ENCODE measurements at regions not wholly inside any gene's neighbourhood (a gene's known extent, or its start where the extent isn't known, plus 50 kb on each side); places are given as distances from the start of the nearest gene placed in this dataset.

GRCh38 chr14:59060841-59061240 is 127.6 kb upstream of the DAAM1 start:
- intact Hi-C loops (cut with DNase I): loop anchor here (10.0 kb wide), 1 partner anchor 556 kb away; no protein-coding TSS in a partner anchor
- Histone ChIP-seq H3K4me1 (ENCODE audit: control insufficient read depth in 2 of 3, insufficient read depth in 2 of 3, low read depth in 1 of 3, low read length in 3 of 3) (peaks cover 0 to 4% (median 0%) of the 10 kb centered on the region in 3 donors), H3K4me3 (ENCODE audit: low read length in 3 of 3) (no peak overlapping the region), H3K27ac (ENCODE audit: low read depth in 2 of 2, low read length in 2 of 2) (no peak overlapping the region), H3K27me3 (ENCODE audit: control insufficient read depth, insufficient read depth, low read length) (no peaks in the 10 kb centered on the region), H3K9ac (ENCODE audit: low read length in 3 of 3) (no peak overlapping the region), H3K36me3 (ENCODE audit: control insufficient read depth in 2 of 3, insufficient read depth in 3 of 3, low read length in 3 of 3) (no peaks in the 10 kb centered on the region), H3K9me3 (ENCODE audit: control insufficient read depth in 2 of 3, insufficient read depth in 1 of 3, low read length in 3 of 3) (peaks cover 0 to 8% (median 2%) of the 10 kb centered on the region in 3 donors)
- FAIRE-seq (no peak), DNase-seq (peak; percentile 35 to 85 (median 56))
- no peak for TF ChIP-seq CTCF (IDR thresholded peaks at IDR 0.05; ENCODE audit: borderline replicate concordance, extremely low read depth, insufficient read depth)

GRCh38 chr14:59061292-59061691 is 127.2 kb upstream of the DAAM1 start:
- no peak for FAIRE-seq
- Histone ChIP-seq H3K4me1 (ENCODE audit: control insufficient read depth in 2 of 3, insufficient read depth in 2 of 3, low read depth in 1 of 3, low read length in 3 of 3) (peaks cover 0 to 4% (median 0%) of the 10 kb centered on the region in 3 donors), H3K36me3 (ENCODE audit: control insufficient read depth in 2 of 3, insufficient read depth in 3 of 3, low read length in 3 of 3) (no peaks in the 10 kb centered on the region), H3K27me3 (ENCODE audit: control insufficient read depth, insufficient read depth, low read length) (no peaks in the 10 kb centered on the region), H3K9me3 (ENCODE audit: control insufficient read depth in 2 of 3, insufficient read depth in 1 of 3, low read length in 3 of 3) (peaks cover 0 to 8% (median 2%) of the 10 kb centered on the region in 3 donors), H3K9ac (ENCODE audit: low read length in 3 of 3) (no peak overlapping the region), H3K4me3 (ENCODE audit: low read length in 3 of 3) (no peak overlapping the region), H3K27ac (ENCODE audit: low read depth in 2 of 2, low read length in 2 of 2) (no peak overlapping the region)
- TF ChIP-seq CTCF (IDR thresholded peaks at IDR 0.05; ENCODE audit: borderline replicate concordance, extremely low read depth, insufficient read depth): no peak
- intact Hi-C loops (cut with DNase I): loop anchor here (10.0 kb wide), 1 partner anchor 556 kb away; no protein-coding TSS in a partner anchor
- no peak for DNase-seq

GRCh38 chr14:59063259-59063658 is 125.2 kb upstream of the DAAM1 start:
- Histone ChIP-seq H3K9ac (ENCODE audit: low read length in 3 of 3) (no peak overlapping the region), H3K27me3 (ENCODE audit: control insufficient read depth, insufficient read depth, low read length) (no peaks in the 10 kb centered on the region), H3K4me1 (ENCODE audit: control insufficient read depth in 2 of 3, insufficient read depth in 2 of 3, low read depth in 1 of 3, low read length in 3 of 3) (peaks cover 0 to 4% (median 2%) of the 10 kb centered on the region in 3 donors), H3K4me3 (ENCODE audit: low read length in 3 of 3) (no peak overlapping the region), H3K27ac (ENCODE audit: low read depth in 2 of 2, low read length in 2 of 2) (no peak overlapping the region), H3K9me3 (ENCODE audit: control insufficient read depth in 2 of 3, insufficient read depth in 1 of 3, low read length in 3 of 3) (peaks cover 0 to 8% (median 2%) of the 10 kb centered on the region in 3 donors), H3K36me3 (ENCODE audit: control insufficient read depth in 2 of 3, insufficient read depth in 3 of 3, low read length in 3 of 3) (no peaks in the 10 kb centered on the region)
- intact Hi-C loops (cut with DNase I): loop anchor here (10.0 kb wide), 1 partner anchor 558 kb away; no protein-coding TSS in a partner anchor
- no peak for DNase-seq
- no peak for TF ChIP-seq CTCF (IDR thresholded peaks at IDR 0.05; ENCODE audit: borderline replicate concordance, extremely low read depth, insufficient read depth)
- FAIRE-seq: no peak

Measured in kidney (tissue), 13 donors.